ENCODE measurements at regions not wholly inside any gene's neighbourhood (a gene's known extent, or its start where the extent isn't known, plus 50 kb on each side); places are given as distances from the start of the nearest gene placed in this dataset.

DNA sequence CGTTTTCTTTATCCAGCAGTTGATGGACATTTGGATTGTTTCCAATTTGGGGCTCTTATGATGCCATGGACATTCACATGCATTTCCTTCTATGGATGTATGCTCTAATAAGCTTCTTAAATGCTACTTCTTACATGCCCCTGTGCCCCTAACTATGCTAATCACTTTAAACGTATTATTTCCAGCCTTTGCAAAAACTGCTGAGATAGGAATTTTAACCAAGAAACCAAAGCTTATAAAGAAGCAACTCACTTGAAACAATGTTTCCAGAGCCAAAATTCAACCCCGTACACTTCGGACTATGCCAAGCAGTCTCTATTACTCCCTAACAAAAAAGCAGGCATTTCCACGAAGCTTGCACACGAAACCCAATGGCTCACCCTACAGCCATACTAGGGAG, 545.6 kb upstream of the WWC1 start:
- H3K27me3 ChIP-seq (replicated peaks in 1 of 2; ENCODE audit: control insufficient read depth in 2 of 2, insufficient read depth in 2 of 2, low read length in 1 of 2): no peaks in the 10 kb centered on the region
- H3K36me3 ChIP-seq (ENCODE audit: control insufficient read depth in 2 of 2, insufficient read depth in 2 of 2, low read length in 1 of 2): no peaks in the 10 kb centered on the region
- H3K9me3 ChIP-seq (replicated peaks; ENCODE audit: control insufficient read depth, insufficient read depth, low read length): no peaks in the 10 kb centered on the region
- H3K9ac ChIP-seq (ENCODE audit: control insufficient read depth, insufficient read depth, low read length): no peak overlapping the region
- ChIA-PET SMC1A (ENCODE audit: uncharacterized antibody, unreplicated experiment) (no interaction called here), POLR2A (no interaction called here), RAD21 (ENCODE audit: unreplicated experiment) (interaction anchor here (0.9 kb wide), 1 partner anchor 15 kb away, joined by 3 read pairs; no protein-coding TSS in a partner anchor), CTCF (no interaction called here)
- no peak for FAIRE-seq
- no peaks in the 10 kb centered on the region for H3K79me2 ChIP-seq (ENCODE audit: control insufficient read depth, insufficient read depth, low read length)
- TF ChIP-seq PAX5 (IDR thresholded peaks at IDR 0.05; ENCODE audit: borderline replicate concordance, low read depth, low read length) (no peak), FOS (IDR thresholded peaks at IDR 0.05; ENCODE audit: borderline replicate concordance, extremely low read depth, insufficient read length) (no peak)
- WGBS (ENCODE audit: insufficient coverage, insufficient replicate concordance, low lambda C conversion rate, missing lambda C conversion rate): 17% methylated on average over 6 of the region's 6 CpGs
- no peak overlapping the region for H3K4me2 ChIP-seq (ENCODE audit: control insufficient read depth, insufficient read depth)
- intact Hi-C loops (cut with micrococcal nuclease; ENCODE audit: unreplicated experiment): no loop called here
- in situ Hi-C loops (cut with MboI): no loop called here
- no peak overlapping the region for H3K4me3 ChIP-seq
- H2AFZ ChIP-seq (ENCODE audit: control insufficient read depth, low read depth, low read length): no peak overlapping the region
- ATAC-seq: no peak
- no TSS peak for BruUV-seq (replicated peaks)
- no peak for DNase-seq (ENCODE audit: low read depth, low spot score)
- no peaks in the 10 kb centered on the region for H3K4me1 ChIP-seq (ENCODE audit: control insufficient read depth, insufficient read depth, low read length)
- no peaks in the 10 kb centered on the region for H4K20me1 ChIP-seq (ENCODE audit: control insufficient read depth, insufficient read depth)
- no peak overlapping the region for H3K27ac ChIP-seq (ENCODE audit: control insufficient read depth, insufficient read depth)

- H3K27me3 ChIP-seq (replicated peaks in 1 of 2; ENCODE audit: control insufficient read depth in 2 of 2, insufficient read depth in 2 of 2, low read length in 1 of 2): no peaks in the 10 kb centered on the region
- SMC1A ChIA-PET (ENCODE audit: uncharacterized antibody, unreplicated experiment): no interaction called here
- POLR2A ChIA-PET: no interaction called here
- TF ChIP-seq PBX3 (IDR thresholded peaks at IDR 0.05; ENCODE audit: insufficient replicate concordance, low read depth, low read length) (no peak), LARP7 (IDR thresholded peaks at IDR 0.05) (no peak), YY1 (IDR thresholded peaks at IDR 0.05; ENCODE audit: low read depth, low read length) (no peak), RCOR1 (conservative IDR thresholded peaks at IDR 0.05; ENCODE audit: low read depth, low read length) (no peak), EED (IDR thresholded peaks at IDR 0.05; ENCODE audit: low read depth) (no peak), BCL3 (IDR thresholded peaks at IDR 0.05; ENCODE audit: borderline replicate concordance, insufficient read depth, low read depth, low read length, poor library complexity, severe bottlenecking) (no peak)
- TF ChIP-seq, protein P1, sequence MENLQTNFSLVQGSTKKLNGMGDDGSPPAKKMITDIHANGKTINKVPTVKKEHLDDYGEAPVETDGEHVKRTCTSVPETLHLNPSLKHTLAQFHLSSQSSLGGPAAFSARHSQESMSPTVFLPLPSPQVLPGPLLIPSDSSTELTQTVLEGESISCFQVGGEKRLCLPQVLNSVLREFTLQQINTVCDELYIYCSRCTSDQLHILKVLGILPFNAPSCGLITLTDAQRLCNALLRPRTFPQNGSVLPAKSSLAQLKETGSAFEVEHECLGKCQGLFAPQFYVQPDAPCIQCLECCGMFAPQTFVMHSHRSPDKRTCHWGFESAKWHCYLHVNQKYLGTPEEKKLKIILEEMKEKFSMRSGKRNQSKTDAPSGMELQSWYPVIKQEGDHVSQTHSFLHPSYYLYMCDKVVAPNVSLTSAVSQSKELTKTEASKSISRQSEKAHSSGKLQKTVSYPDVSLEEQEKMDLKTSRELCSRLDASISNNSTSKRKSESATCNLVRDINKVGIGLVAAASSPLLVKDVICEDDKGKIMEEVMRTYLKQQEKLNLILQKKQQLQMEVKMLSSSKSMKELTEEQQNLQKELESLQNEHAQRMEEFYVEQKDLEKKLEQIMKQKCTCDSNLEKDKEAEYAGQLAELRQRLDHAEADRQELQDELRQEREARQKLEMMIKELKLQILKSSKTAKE (IDR thresholded peaks at IDR 0.05; ENCODE audit: low read depth, poor library complexity, severe bottlenecking): no peak
- TF ChIP-seq, protein P2, sequence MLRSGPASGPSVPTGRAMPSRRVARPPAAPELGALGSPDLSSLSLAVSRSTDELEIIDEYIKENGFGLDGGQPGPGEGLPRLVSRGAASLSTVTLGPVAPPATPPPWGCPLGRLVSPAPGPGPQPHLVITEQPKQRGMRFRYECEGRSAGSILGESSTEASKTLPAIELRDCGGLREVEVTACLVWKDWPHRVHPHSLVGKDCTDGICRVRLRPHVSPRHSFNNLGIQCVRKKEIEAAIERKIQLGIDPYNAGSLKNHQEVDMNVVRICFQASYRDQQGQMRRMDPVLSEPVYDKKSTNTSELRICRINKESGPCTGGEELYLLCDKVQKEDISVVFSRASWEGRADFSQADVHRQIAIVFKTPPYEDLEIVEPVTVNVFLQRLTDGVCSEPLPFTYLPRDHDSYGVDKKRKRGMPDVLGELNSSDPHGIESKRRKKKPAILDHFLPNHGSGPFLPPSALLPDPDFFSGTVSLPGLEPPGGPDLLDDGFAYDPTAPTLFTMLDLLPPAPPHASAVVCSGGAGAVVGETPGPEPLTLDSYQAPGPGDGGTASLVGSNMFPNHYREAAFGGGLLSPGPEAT (IDR thresholded peaks at IDR 0.05; ENCODE audit: low read depth): no peak
These were observed 540.9 kb upstream of the WWC1 start for GRCh38 chr5:167750586-167750985.

More at GRCh38 chr5:167750586-167750985, 540.9 kb upstream of the WWC1 start:
- Histone ChIP-seq H3K4me3 (no peak overlapping the region), H2AFZ (ENCODE audit: control insufficient read depth, low read depth, low read length) (no peak overlapping the region), H3K27ac (ENCODE audit: control insufficient read depth, insufficient read depth) (no peak overlapping the region), H3K9me3 (replicated peaks; ENCODE audit: control insufficient read depth, insufficient read depth, low read length) (no peaks in the 10 kb centered on the region), H3K4me1 (ENCODE audit: control insufficient read depth, insufficient read depth, low read length) (no peaks in the 10 kb centered on the region), H3K79me2 (ENCODE audit: control insufficient read depth, insufficient read depth, low read length) (no peaks in the 10 kb centered on the region), H3K36me3 (ENCODE audit: control insufficient read depth in 2 of 2, insufficient read depth in 2 of 2, low read length in 1 of 2) (no peaks in the 10 kb centered on the region), H4K20me1 (ENCODE audit: control insufficient read depth, insufficient read depth) (no peaks in the 10 kb centered on the region), H3K4me2 (ENCODE audit: control insufficient read depth, insufficient read depth) (no peak overlapping the region), H3K9ac (ENCODE audit: control insufficient read depth, insufficient read depth, low read length) (no peak overlapping the region)
- DNase-seq (ENCODE audit: low read depth, low spot score) (no peak), ATAC-seq (no peak), FAIRE-seq (no peak)
- ChIA-PET RAD21 (ENCODE audit: unreplicated experiment) (no interaction called here), CTCF (no interaction called here)
- in situ Hi-C loops (cut with MboI) (no loop called here), intact Hi-C loops (cut with micrococcal nuclease; ENCODE audit: unreplicated experiment) (no loop called here)
- BruUV-seq (replicated peaks): no TSS peak
- 0% methylated on average over 1 of the region's 1 CpG for WGBS (ENCODE audit: insufficient coverage, insufficient replicate concordance, low lambda C conversion rate, missing lambda C conversion rate)

Measured in GM12878 (cell line).